Heart right ventricle (tissue), 16 donors: ENCODE measurements at regions not wholly inside any gene's neighbourhood (a gene's known extent, or its start where the extent isn't known, plus 50 kb on each side); places are given as distances from the start of the nearest gene placed in this dataset.

Experiments used
- ATAC-seq, 8 donors: fragments of 200-7000 bp; cut with Tn5 transposase; one replicate each; pipeline ENCODE4 v1.9.1; 2020; ENCODE audit warnings: mild to moderate bottlenecking in 8 of 8, moderate library complexity in 8 of 8, moderate number of reproducible peaks in 1 of 8
- DNase-seq, 2 donors: peaks; one replicate each; pipeline ENCODE4 v3.0.0-alpha.2; 2020
- H3K27ac ChIP-seq, 10 donors: fragments of 200-600 bp; sonication (generic) in 2 of 10; one replicate each; pipeline versions ENCODE4 v1.5.0 to v1.8.0; 2020 to 2022; ENCODE audit warnings: mild to moderate bottlenecking in 3 of 10
- H3K27me3 ChIP-seq, 7 donors: fragments of 200-600 bp; one replicate each; pipeline ENCODE4 v1.8.0; 2021 to 2022; ENCODE audit warnings: mild to moderate bottlenecking in 2 of 7
- H3K36me3 ChIP-seq, 9 donors: fragments of 200-600 bp; sonication (generic) in 1 of 9; one replicate each; pipeline versions ENCODE4 v1.5.0 to v1.8.0; 2020 to 2022; ENCODE audit warnings: mild to moderate bottlenecking in 2 of 9
- H3K4me1 ChIP-seq, 9 donors: fragments of 200-600 bp; sonication (generic) in 1 of 9; one replicate each; pipeline versions ENCODE4 v1.5.0 to v1.8.0; 2020 to 2022; ENCODE audit warnings: mild to moderate bottlenecking in 4 of 9
- H3K4me3 ChIP-seq, 10 donors: fragments of 200-600 bp; sonication (generic) in 2 of 10; one replicate each; pipeline versions ENCODE4 v1.5.0 to v1.8.0; 2020 to 2022; ENCODE audit warnings: mild to moderate bottlenecking in 7 of 10, moderate library complexity in 2 of 10
- H3K9me3 ChIP-seq, 11 donors: fragments of 200-600 bp in 10 of 11; sonication (generic) in 2 of 11; one replicate each; pipeline versions ENCODE4 v1.5.0 to v1.8.0; 2013 to 2022; ENCODE audit warnings: mild to moderate bottlenecking in 2 of 11, control low read depth in 1 of 11, moderate library complexity in 1 of 11
- WGBS, 2 donors: extraction: QIAGEN DNeasy Blood & Tissue Kit; methylation state at CpG; one replicate each; pipeline ENCODE4 v1.1.7; 2013; ENCODE audit warnings: inconsistent platforms in 1 of 2; 5-methylcytosine and 5-hydroxymethylcytosine counted together
- intact Hi-C, 10 donors: fragments of 100-400 bp; cut with DNase I; formaldehyde crosslinking; loops; one replicate each; pipeline versions ENCODE4 v1.11.1 to v1.14.2; 2022
- TF ChIP-seq, protein P1 (sequence below), 9 donors: fragments of 200-600 bp; sonication (generic) in 2 of 9; IDR thresholded peaks; one replicate each; pipeline versions ENCODE4 v1.5.0 to v1.8.0; 2021 to 2022; ENCODE audit warnings: antibody characterized with exemption in 9 of 9, mild to moderate bottlenecking in 5 of 9, moderate library complexity in 1 of 9
- donor health status: Arrhythmogenic right ventricular cardiomyopathy.
- donor health status: ischemic (EF 13 %, LVEDD 7.1; RV severe dilation, severe dysfunction).
- donor health status: healthy with polysubstance abuse.
- donor health status: DM: no; HTN: yes; CAD: no.
- donor health status: DM: no; HTN: no; CAD: no.
- donor health status: ischemic (EF 25% LVEDD 6.9; RV normal size, moderate dysfunction).
- donor health status: ischemic (EF 25% LVEDD 5.7; RV mildly dilated, moderate dysfunction).
- donor health status: healthy.
- donor health status: DM: yes; HTN: yes; CAD: no.
- donor health status: Ischemic cardiomyopathy.
- donor health status: ischemic (EF 35%, LVEDD 5.7; RV mildly dilated, moderate dysfunction).
- donor health status: nonischemic (EF 11% LVEDD 7.7; RV severe dilation, severe dysfunction).
- donor health status: DM: yes; HTN: yes; CAD: no.
- donor health status: PGD.
- donor health status: ischemic (EF 29% LVEDD 5.4; RV normal size, mild dysfunction).
- donor health status: nonischemic (EF 23%, LVEDD 6.1; RV moderate dilation, normal function).

DNA sequence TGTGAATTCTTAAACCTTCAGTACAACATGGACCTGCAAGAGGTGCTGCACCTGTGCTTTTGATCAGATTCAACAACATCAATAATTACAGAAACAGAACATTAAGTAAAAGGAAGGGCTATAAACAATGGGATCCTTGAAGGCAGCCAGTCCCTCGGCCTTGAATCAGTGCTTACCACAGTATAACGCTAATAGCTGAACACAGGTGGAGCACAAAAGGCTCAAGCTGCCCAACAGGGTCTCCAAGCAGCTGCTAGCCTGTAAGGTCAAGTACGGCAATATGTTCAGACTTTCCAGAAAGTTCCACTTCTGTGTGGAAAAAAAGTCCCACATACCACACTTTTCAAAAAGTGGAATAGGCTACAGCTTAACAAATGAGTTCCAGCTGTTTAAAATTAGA, 61.9 kb upstream of the ITGA1 start:
- no peak overlapping the region for H3K4me3 ChIP-seq
- DNase-seq (peak; percentile 36 to 74), ATAC-seq (peak in 6 of 8 donors; percentile 62 to 82 (median 71))
- no peaks in the 10 kb centered on the region for H3K36me3 ChIP-seq
- intact Hi-C loops: loop anchor here in 3 of 10 donors (5.0 kb wide), 3 partner anchors 34 to 61 kb away; partner anchors contain the start of genes ITGA1 (in 1 of the 3) and PELO (in 1 of the 3)
- no peaks in the 10 kb centered on the region for H3K9me3 ChIP-seq
- no peaks in the 10 kb centered on the region for H3K27me3 ChIP-seq
- H3K4me1 ChIP-seq: peaks cover 0 to 45% (median 36%) of the 10 kb centered on the region in 9 donors
- H3K27ac ChIP-seq: peak overlapping the region in 8 of 10 donors; percentile 13 to 79 (median 54)
- 44 to 60% methylated on average over 3 of the region's 3 CpGs for WGBS, 2 donors
- TF ChIP-seq, protein P1, sequence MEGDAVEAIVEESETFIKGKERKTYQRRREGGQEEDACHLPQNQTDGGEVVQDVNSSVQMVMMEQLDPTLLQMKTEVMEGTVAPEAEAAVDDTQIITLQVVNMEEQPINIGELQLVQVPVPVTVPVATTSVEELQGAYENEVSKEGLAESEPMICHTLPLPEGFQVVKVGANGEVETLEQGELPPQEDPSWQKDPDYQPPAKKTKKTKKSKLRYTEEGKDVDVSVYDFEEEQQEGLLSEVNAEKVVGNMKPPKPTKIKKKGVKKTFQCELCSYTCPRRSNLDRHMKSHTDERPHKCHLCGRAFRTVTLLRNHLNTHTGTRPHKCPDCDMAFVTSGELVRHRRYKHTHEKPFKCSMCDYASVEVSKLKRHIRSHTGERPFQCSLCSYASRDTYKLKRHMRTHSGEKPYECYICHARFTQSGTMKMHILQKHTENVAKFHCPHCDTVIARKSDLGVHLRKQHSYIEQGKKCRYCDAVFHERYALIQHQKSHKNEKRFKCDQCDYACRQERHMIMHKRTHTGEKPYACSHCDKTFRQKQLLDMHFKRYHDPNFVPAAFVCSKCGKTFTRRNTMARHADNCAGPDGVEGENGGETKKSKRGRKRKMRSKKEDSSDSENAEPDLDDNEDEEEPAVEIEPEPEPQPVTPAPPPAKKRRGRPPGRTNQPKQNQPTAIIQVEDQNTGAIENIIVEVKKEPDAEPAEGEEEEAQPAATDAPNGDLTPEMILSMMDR (IDR thresholded peaks at IDR 0.05): no peak

DNA sequence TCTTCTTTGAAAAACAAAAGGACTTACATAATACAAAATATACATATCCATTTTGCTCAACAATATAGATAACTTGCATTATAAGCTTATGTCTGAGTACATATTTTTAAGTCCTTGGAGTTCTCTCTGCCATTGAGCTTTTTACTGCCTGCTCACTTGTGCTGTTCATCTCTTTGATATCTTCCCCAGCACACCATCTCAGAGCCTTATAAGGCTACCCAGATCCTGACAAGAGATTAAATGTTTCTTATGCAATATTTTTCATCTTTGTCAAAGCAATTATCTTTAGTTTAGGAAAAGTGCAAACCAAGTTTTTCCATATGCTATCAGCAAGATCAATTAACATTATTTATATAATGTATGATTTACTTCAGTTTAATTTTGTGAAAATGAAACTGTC, 60.7 kb upstream of the ITGA1 start:
- no peaks in the 10 kb centered on the region for H3K36me3 ChIP-seq
- H3K27ac ChIP-seq: peak overlapping the region in 8 of 10 donors; percentile 15 to 79 (median 68)
- no peaks in the 10 kb centered on the region for H3K27me3 ChIP-seq
- peaks cover 0 to 45% (median 36%) of the 10 kb centered on the region in 9 donors for H3K4me1 ChIP-seq
- intact Hi-C loops: loop anchor here in 3 of 10 donors (5.0 kb wide), 3 partner anchors 35 to 60 kb away; partner anchors contain the start of genes ITGA1 (in 1 of the 3) and PELO (in 1 of the 3)
- no peaks in the 10 kb centered on the region for H3K9me3 ChIP-seq
- H3K4me3 ChIP-seq: no peak overlapping the region
- TF ChIP-seq, protein P1 (IDR thresholded peaks at IDR 0.05): no peak
- DNase-seq (no peak), ATAC-seq (no peak)

DNA sequence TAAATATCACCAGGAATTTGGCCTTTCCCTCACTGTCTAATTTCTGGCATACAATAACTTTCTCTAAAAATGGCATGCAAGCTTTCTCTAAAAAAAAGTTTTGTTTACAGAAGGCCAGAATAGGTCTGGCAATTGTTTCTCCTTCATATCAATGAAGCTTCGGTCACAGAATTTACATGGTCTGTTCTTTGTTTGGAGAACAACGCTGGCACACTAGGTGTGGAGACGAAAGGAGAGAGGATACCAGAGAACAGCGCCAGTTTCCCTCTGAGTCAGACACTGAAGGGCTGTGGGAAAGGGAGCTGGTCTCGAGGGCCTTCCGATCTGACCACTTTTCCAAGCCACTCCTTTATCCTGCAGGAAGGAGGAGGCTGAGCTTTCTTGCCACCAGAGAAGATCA, 60.1 kb upstream of the ITGA1 start:
- Histone ChIP-seq H3K27me3 (no peaks in the 10 kb centered on the region), H3K4me1 (peaks cover 0 to 45% (median 36%) of the 10 kb centered on the region in 9 donors), H3K36me3 (no peaks in the 10 kb centered on the region), H3K27ac (peak overlapping the region in 9 of 10 donors; percentile 15 to 79 (median 67)), H3K4me3 (no peak overlapping the region), H3K9me3 (no peaks in the 10 kb centered on the region)
- TF ChIP-seq, protein P1 (IDR thresholded peaks at IDR 0.05): no peak
- ATAC-seq: peak; percentile 82 to 96 (median 90)
- intact Hi-C loops: loop anchor here in 3 of 10 donors (5.0 kb wide), 3 partner anchors 35 to 60 kb away; partner anchors contain the start of genes ITGA1 (in 1 of the 3) and PELO (in 1 of the 3)
- DNase-seq: peak in 1 of 2 donors; percentile 59
- 28 to 35% methylated on average over 6 of the region's 6 CpGs for WGBS, 2 donors

DNA sequence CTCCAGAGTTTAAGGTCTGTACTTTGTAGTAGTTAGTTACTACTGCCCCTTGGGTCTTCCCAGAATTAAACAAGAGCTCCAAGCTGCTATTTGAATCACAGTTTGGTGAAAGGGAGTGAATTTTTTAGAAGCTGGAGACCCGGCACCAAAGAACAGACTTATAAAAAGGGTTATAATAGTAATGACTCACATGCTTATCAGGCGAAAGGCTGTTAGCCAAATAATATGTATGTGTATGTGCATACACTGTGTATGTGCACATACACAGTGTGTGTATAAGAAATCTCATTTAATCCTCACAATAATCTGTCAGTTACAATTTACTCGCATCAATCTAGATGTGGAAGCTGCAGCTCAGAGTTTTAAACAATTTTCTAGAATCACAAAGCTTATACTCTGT, 59.5 kb upstream of the ITGA1 start:
- Histone ChIP-seq H3K27me3 (no peaks in the 10 kb centered on the region), H3K4me3 (no peak overlapping the region), H3K27ac (peak overlapping the region in 9 of 10 donors; percentile 15 to 79 (median 67)), H3K9me3 (no peaks in the 10 kb centered on the region), H3K36me3 (no peaks in the 10 kb centered on the region), H3K4me1 (peaks cover 0 to 45% (median 36%) of the 10 kb centered on the region in 9 donors)
- intact Hi-C loops: loop anchor here in 3 of 10 donors (5.0 kb wide), 3 partner anchors 36 to 59 kb away; partner anchors contain the start of genes ITGA1 (in 1 of the 3) and PELO (in 1 of the 3)
- 78 to 93% methylated on average over 3 of the region's 3 CpGs for WGBS, 2 donors
- no peak for ATAC-seq
- TF ChIP-seq, protein P1 (IDR thresholded peaks at IDR 0.05): no peak
- no peak for DNase-seq
